ENCODE measurements at regions not wholly inside any gene's neighbourhood (a gene's known extent, or its start where the extent isn't known, plus 50 kb on each side); places are given as distances from the start of the nearest gene placed in this dataset.

DNA sequence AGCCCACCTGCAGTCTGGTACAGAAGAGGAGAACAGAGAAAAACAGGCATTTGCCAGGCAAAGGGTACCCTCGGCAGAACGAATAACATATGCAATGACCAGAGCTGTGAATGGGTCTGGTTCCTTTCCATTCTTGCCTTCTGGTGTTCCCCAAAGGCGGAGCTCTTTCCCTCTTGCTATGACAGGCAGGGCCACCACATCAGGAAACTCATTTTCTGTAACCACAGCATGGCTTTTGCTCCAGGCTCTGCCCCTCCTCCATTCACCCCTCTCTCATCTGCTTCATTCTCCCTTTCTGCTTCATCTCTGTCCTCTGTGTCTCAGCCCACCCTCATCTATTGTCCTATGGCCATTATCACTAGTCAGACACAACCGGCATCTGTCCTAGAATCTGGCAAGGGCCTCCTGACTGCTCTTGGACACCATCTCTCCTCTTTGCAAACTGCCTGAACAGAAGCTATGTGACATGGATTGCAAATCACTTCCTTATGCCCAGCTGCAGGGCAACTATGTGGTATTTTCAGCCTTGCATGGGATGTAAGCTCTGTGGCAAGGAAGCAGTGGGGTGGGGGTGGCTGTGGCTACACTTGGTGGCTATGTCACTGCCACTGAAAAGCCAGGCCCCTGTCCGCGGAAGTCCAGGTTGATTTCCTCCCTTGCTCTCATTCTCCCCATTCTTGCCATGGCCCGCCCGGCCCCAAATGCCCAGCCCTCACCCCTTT, 78.8 kb upstream of the ABCD3 start:
- BruUV-seq (replicated peaks), result no TSS peak
- 90% methylated on average over 8 of the region's 8 CpGs for whole genome bisulfite sequencing (ENCODE audit: low lambda C conversion rate)
- H3K36me3 ChIP-seq (replicated peaks in 1 of 2; ENCODE audit: control insufficient read depth in 1 of 2, insufficient read depth in 2 of 2, low read length in 2 of 2), result no peaks in the 10 kb centered on the region
- no peak overlapping the region for H3K27ac ChIP-seq (ENCODE audit: extremely low read length, insufficient read depth, low read length)
- H3K9me3 ChIP-seq (ENCODE audit: low read length), result no peaks in the 10 kb centered on the region
- H3K4me1 ChIP-seq (ENCODE audit: insufficient read depth, low read length), result peaks cover 51% of the 10 kb centered on the region
- H2AFZ ChIP-seq (ENCODE audit: low read length), result no peak overlapping the region
- no peak overlapping the region for H3K9ac ChIP-seq (ENCODE audit: insufficient read depth, low read depth, low read length)
- intact Hi-C loops (cut with micrococcal nuclease; ENCODE audit: unreplicated experiment), result loop anchor here (10.0 kb wide), 1 partner anchor 435 kb away; the partner anchor contains the start of gene GCLM
- ChIA-PET POLR2A (no interaction called here), CTCF (ENCODE audit: low intra/inter-chr PET ratio, low total read pairs) (no interaction called here)
- in situ Hi-C loops (cut with HindIII; ENCODE audit: extremely low pct_ligation_motif_present, low pct_unique_long_range_greater_than_20kb), result loop anchor here (5.0 kb wide), 1 partner anchor 292 kb away; no protein-coding TSS in a partner anchor
- H3K4me3 ChIP-seq (replicated peaks in 1 of 3; ENCODE audit: insufficient read depth in 1 of 3, low read depth in 2 of 3, low read length in 3 of 3), result no peak overlapping the region
- DNase-seq (ENCODE audit: low spot score), result no peak
- no peak for TF ChIP-seq POLR2A (IDR thresholded peaks at IDR 0.05; ENCODE audit: insufficient read depth in 1 of 2, low read depth in 2 of 2, low read length in 2 of 2)
- ATAC-seq, result no peak
- H3K4me2 ChIP-seq (ENCODE audit: low read depth, low read length), result no peak overlapping the region
- H4K20me1 ChIP-seq (ENCODE audit: insufficient read depth, low read length), result no peaks in the 10 kb centered on the region
- H3K27me3 ChIP-seq (ENCODE audit: control insufficient read depth in 1 of 2, insufficient read depth in 2 of 2, low read length in 2 of 2), result no peaks in the 10 kb centered on the region; a peak in 1 of 5 replicates
- no peak for FAIRE-seq
- no peaks in the 10 kb centered on the region for H3K79me2 ChIP-seq (ENCODE audit: insufficient read depth, low read length)

GRCh38 chr1:94336991-94337390, 81.2 kb upstream of the ABCD3 start:
- WGBS (ENCODE audit: low lambda C conversion rate), result 92% methylated on average over 4 of the region's 4 CpGs
- H2AFZ ChIP-seq (ENCODE audit: low read length), result no peak overlapping the region
- ATAC-seq (no peak), DNase-seq (ENCODE audit: low spot score) (no peak), FAIRE-seq (no peak)
- H3K27me3 ChIP-seq (ENCODE audit: control insufficient read depth in 1 of 2, insufficient read depth in 2 of 2, low read length in 2 of 2), result no peaks in the 10 kb centered on the region; a peak in 1 of 5 replicates
- H3K4me2 ChIP-seq (ENCODE audit: low read depth, low read length), result no peak overlapping the region
- peaks cover 47% of the 10 kb centered on the region for H3K4me1 ChIP-seq (ENCODE audit: insufficient read depth, low read length)
- ChIA-PET CTCF (ENCODE audit: low intra/inter-chr PET ratio, low total read pairs) (interaction anchor here (1.1 to 3.0 kb wide), 4 partner anchors 127 to 311 kb away, joined by 3 to 44 read pairs (median 15); no protein-coding TSS in a partner anchor), POLR2A (interaction anchor here (1.8 kb wide), 1 partner anchor 48 kb away, joined by 5 read pairs; no protein-coding TSS in a partner anchor)
- no peak overlapping the region for H3K4me3 ChIP-seq (replicated peaks in 1 of 3; ENCODE audit: insufficient read depth in 1 of 3, low read depth in 2 of 3, low read length in 3 of 3)
- H4K20me1 ChIP-seq (ENCODE audit: insufficient read depth, low read length), result no peaks in the 10 kb centered on the region
- TF ChIP-seq SMAD9 (CRISPR knock-in tag; IDR thresholded peaks at IDR 0.05) (no peak), KDM6A (CRISPR knock-in tag; IDR thresholded peaks at IDR 0.05; ENCODE audit: low read depth) (no peak), SP1 (IDR thresholded peaks at IDR 0.05) (no peak), SP1 (CRISPR knock-in tag; IDR thresholded peaks at IDR 0.05) (no peak), ZGPAT (CRISPR knock-in tag; IDR thresholded peaks at IDR 0.05) (no peak), GZF1 (CRISPR knock-in tag; IDR thresholded peaks at IDR 0.05) (no peak), REPIN1 (CRISPR knock-in tag; IDR thresholded peaks at IDR 0.05; ENCODE audit: borderline replicate concordance, low read depth) (no peak), NFYB (CRISPR knock-in tag; IDR thresholded peaks at IDR 0.05) (no peak), ZNF350 (CRISPR knock-in tag; IDR thresholded peaks at IDR 0.05; ENCODE audit: borderline replicate concordance, low read depth) (no peak), BORCS8-MEF2B (CRISPR knock-in tag; IDR thresholded peaks at IDR 0.05) (no peak), GFI1 (CRISPR knock-in tag; IDR thresholded peaks at IDR 0.05; ENCODE audit: borderline replicate concordance) (no peak)
- TF ChIP-seq, protein P1, sequence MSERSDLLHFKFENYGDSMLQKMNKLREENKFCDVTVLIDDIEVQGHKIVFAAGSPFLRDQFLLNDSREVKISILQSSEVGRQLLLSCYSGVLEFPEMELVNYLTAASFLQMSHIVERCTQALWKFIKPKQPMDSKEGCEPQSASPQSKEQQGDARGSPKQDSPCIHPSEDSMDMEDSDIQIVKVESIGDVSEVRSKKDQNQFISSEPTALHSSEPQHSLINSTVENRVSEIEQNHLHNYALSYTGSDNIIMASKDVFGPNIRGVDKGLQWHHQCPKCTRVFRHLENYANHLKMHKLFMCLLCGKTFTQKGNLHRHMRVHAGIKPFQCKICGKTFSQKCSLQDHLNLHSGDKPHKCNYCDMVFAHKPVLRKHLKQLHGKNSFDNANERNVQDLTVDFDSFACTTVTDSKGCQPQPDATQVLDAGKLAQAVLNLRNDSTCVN (CRISPR knock-in tag; IDR thresholded peaks at IDR 0.05; ENCODE audit: borderline replicate concordance), result no peak
- H3K79me2 ChIP-seq (ENCODE audit: insufficient read depth, low read length), result no peaks in the 10 kb centered on the region
- H3K36me3 ChIP-seq (replicated peaks in 1 of 2; ENCODE audit: control insufficient read depth in 1 of 2, insufficient read depth in 2 of 2, low read length in 2 of 2), result no peaks in the 10 kb centered on the region
- no peaks in the 10 kb centered on the region for H3K9me3 ChIP-seq (ENCODE audit: low read length)
- in situ Hi-C loops (cut with HindIII; ENCODE audit: extremely low pct_ligation_motif_present, low pct_unique_long_range_greater_than_20kb) (loop anchor here (5.0 kb wide), 1 partner anchor 290 kb away; no protein-coding TSS in a partner anchor), intact Hi-C loops (cut with micrococcal nuclease; ENCODE audit: unreplicated experiment) (loop anchor here (1.0 to 10.0 kb wide), 5 partner anchors 126 to 432 kb away; partner anchors contain the start of gene GCLM)
- H3K27ac ChIP-seq (ENCODE audit: extremely low read length, insufficient read depth, low read length), result no peak overlapping the region
- no TSS peak for BruUV-seq (replicated peaks)
- H3K9ac ChIP-seq (ENCODE audit: insufficient read depth, low read depth, low read length), result no peak overlapping the region

Measured in HepG2 (cell line).